ENCODE measurements at regions not wholly inside any gene's neighbourhood (a gene's known extent, or its start where the extent isn't known, plus 50 kb on each side); places are given as distances from the start of the nearest gene placed in this dataset.
"Not testable (repeated sequence)": the region's sequence is repeated elsewhere in the genome, so short reads cannot be mapped to it uniquely, and the experiment has no call there.

GRCh38 chr1:29632806-29633615, 396.7 kb downstream of the PTPRU start:
- no peak for DNase-seq (ENCODE audit: low read depth in 2 of 2)

GRCh38 chr1:29631836-29632805, 395.8 kb downstream of the PTPRU start:
- DNase-seq (ENCODE audit: low read depth in 2 of 2), result no peak

GRCh38 chr1:29631361-29631760, 395.0 kb downstream of the PTPRU start:
- DNase-seq (ENCODE audit: low read depth in 2 of 2), result no peak

GRCh38 chr1:29630756-29631155, 394.4 kb downstream of the PTPRU start:
- no peak for DNase-seq (ENCODE audit: low read depth in 2 of 2)

GRCh38 chr1:29629814-29630516, 393.6 kb downstream of the PTPRU start:
- no peak for DNase-seq (ENCODE audit: low read depth in 2 of 2)

GRCh38 chr1:29629401-29629800, 393.1 kb downstream of the PTPRU start:
- DNase-seq (ENCODE audit: low read depth in 2 of 2), result no peak

GRCh38 chr1:29628190-29628589, 391.9 kb downstream of the PTPRU start:
- DNase-seq (ENCODE audit: low read depth in 2 of 2), result no peak

GRCh38 chr1:29626726-29627125, 390.4 kb downstream of the PTPRU start:
- DNase-seq (ENCODE audit: low read depth in 2 of 2), result no peak

- DNase-seq (ENCODE audit: low read depth in 2 of 2), result no peak
Measured at GRCh38 chr1:29626066-29626465, 389.7 kb downstream of the PTPRU start.

GRCh38 chr1:29625084-29625420, 388.7 kb downstream of the PTPRU start:
- no peak for DNase-seq (ENCODE audit: low read depth in 2 of 2)

- no peak for DNase-seq (ENCODE audit: low read depth in 2 of 2)
Measured at GRCh38 chr1:29624320-29625083, 388.2 kb downstream of the PTPRU start.

- no peak for DNase-seq (ENCODE audit: low read depth in 2 of 2)
Measured at GRCh38 chr1:29623501-29623900, 387.2 kb downstream of the PTPRU start.

GRCh38 chr1:29621826-29622435, 385.6 kb downstream of the PTPRU start:
- DNase-seq (ENCODE audit: low read depth in 2 of 2), result no peak

- no peak for DNase-seq (ENCODE audit: low read depth in 2 of 2)
Measured at GRCh38 chr1:29620631-29621030, 384.3 kb downstream of the PTPRU start.

GRCh38 chr1:29607236-29607635, 370.9 kb downstream of the PTPRU start:
- no peak for DNase-seq (ENCODE audit: low read depth in 2 of 2)

GRCh38 chr1:29604796-29605195, 368.5 kb downstream of the PTPRU start:
- not testable (repeated sequence) for DNase-seq (ENCODE audit: low read depth in 2 of 2)

GRCh38 chr1:29603622-29604021, 367.3 kb downstream of the PTPRU start:
- DNase-seq (ENCODE audit: low read depth in 2 of 2), result no peak

- DNase-seq (ENCODE audit: low read depth in 2 of 2), result no peak
Measured at GRCh38 chr1:29602203-29602602, 365.9 kb downstream of the PTPRU start.

GRCh38 chr1:29601021-29601420, 364.7 kb downstream of the PTPRU start:
- DNase-seq (ENCODE audit: low read depth in 2 of 2), result no peak

GRCh38 chr1:29599826-29600225, 363.5 kb downstream of the PTPRU start:
- no peak for DNase-seq (ENCODE audit: low read depth in 2 of 2)

- no peak for DNase-seq (ENCODE audit: low read depth in 2 of 2)
Measured at GRCh38 chr1:29599071-29599470, 362.7 kb downstream of the PTPRU start.
